HG03439 (cell line): ENCODE measurements at regions not wholly inside any gene's neighbourhood (a gene's known extent, or its start where the extent isn't known, plus 50 kb on each side); places are given as distances from the start of the nearest gene placed in this dataset.
"Not testable (repeated sequence)": the region's sequence is repeated elsewhere in the genome, so short reads cannot be mapped to it uniquely, and the experiment has no call there.

ENCODE experiments used
- ATAC-seq: cut with Tn5 transposase; IDR thresholded peaks from one replicate; pipeline ENCODE4 v1.9.1; 2021; ENCODE audit warnings: mild to moderate bottlenecking, moderate library complexity; ENCODE audit not compliant: unreplicated experiment

DNA sequence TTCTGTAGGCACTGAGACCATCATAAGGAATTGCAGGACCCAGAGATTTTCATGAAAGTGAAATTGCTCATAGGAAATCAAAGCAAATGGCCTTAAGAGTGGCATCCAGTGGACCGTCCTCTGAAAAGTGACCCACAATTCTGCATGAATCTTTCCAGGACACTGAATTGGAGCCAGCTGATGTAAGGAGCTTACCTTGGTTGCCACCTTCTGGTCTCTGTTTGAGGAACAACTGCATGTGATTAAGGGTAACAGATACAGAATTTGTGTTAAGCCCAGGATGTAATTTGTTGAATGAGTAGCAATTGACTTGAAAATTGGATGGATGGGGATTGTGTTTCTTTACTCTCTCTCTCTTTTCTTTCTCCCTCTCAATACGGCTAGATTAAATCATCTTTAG lies 49.9 kb upstream of the GAS1 start:
- ATAC-seq, result no peak

GRCh38 chr9:86997951-86998350 lies 50.6 kb upstream of the GAS1 start:
- ATAC-seq, result no peak

- ATAC-seq, result no peak
These were observed 55.2 kb upstream of the GAS1 start for GRCh38 chr9:87002517-87002916.

DNA sequence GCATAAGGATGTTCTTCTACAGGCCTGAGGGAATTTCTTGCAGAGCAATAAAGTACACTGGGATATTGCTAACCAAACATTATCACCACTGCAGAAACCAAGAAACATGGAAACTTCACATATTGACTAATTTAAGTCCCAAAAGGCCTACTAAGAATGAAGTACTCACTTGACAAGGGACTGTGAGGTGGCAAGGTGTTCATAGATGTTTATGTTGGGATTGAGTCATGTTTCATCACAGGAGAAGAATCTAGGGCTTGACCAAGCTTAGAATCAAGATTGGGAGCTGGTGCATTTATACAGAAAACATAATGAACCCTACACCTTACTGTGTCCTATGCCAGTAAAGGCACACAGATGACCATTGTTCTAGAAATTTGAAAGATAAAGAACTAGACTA lies 56.7 kb upstream of the GAS1 start:
- ATAC-seq, result no peak

- no peak for ATAC-seq
These were observed 59.6 kb upstream of the GAS1 start for GRCh38 chr9:87006956-87007355.

- no peak for ATAC-seq
These were observed 60.5 kb upstream of the GAS1 start for GRCh38 chr9:87007711-87008366.

DNA sequence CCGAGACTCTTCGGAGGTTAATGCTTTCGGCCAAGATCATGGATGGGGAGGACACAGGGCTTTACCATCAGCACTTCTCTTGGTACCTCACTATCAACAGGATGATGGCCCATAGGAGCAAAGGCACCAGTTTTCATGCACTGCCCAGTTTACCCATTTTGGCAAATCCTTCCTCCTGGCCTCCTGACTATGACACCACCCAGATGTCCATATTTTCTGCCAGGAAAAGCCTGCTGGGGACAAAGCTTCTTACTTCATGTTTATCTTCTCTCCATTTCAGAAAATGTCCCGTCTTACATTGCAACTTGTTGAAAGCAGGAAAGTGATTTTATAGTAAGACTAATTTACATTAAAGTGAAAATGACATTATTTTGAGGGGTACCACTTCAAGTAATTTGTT lies 61.4 kb upstream of the GAS1 start:
- no peak for ATAC-seq

GRCh38 chr9:87010626-87011025 lies 63.3 kb upstream of the GAS1 start:
- no peak for ATAC-seq

GRCh38 chr9:87011551-87011950 lies 64.2 kb upstream of the GAS1 start:
- no peak for ATAC-seq

DNA sequence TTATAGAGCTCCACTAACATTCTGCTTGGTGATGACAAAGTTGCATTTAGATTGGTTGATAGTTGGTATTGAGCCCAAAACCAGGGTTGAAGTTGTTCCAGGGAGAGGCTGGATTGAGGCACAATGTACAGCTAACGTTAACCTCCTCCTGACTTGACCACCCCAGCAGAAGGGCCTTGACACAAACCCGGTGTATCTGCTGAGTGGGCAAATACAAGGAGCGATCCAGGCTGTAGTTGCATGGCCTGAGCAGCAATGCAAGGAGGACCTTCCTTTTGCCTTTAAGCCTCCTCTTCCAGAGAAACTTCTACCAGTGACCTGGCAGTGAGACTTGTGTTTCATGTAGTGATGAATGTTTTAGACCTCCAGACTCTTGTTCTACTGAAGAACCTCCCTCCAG lies 66.2 kb upstream of the GAS1 start:
- ATAC-seq, result no peak

DNA sequence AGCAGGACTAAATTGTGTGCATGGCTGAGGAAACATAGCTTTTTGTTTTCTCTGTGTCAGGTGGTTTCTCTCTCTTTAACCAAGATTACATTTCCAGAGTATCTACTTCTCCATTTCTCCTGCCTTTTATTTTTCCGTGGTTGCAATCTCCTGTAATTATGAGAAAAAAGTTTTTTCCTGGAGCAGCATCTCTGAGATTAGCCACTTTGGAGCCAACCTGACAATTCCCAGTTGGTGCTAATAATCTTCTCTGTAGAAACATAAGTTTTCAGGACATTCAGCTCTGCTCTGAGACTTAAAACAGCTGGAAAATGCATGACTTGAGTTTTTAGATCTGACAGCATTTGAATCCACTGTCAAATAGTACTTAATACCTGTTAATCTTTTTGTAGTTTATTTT lies 67.1 kb upstream of the GAS1 start:
- ATAC-seq, result no peak

DNA sequence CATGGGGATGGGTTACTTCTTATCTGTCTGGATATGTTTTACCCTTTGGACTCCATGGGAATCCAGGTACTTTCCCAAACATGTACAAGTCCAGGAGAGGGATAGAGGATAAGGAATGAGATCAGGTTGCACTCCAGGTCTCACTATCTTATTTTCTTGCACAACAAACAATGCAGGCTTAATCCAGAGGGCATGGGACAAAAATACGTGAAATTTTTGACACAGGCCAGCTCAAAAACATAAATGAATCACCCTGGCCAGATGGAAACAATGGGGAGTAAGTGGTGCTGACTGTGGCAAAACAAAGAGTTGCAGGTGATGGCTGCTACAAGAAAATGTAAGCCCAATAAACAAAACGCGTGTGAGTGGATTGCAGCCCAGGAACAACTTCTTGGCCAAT lies 69.4 kb upstream of the GAS1 start:
- ATAC-seq, result no peak

GRCh38 chr9:87020169-87020950 lies 73.1 kb upstream of the GAS1 start:
- ATAC-seq, result no peak

DNA sequence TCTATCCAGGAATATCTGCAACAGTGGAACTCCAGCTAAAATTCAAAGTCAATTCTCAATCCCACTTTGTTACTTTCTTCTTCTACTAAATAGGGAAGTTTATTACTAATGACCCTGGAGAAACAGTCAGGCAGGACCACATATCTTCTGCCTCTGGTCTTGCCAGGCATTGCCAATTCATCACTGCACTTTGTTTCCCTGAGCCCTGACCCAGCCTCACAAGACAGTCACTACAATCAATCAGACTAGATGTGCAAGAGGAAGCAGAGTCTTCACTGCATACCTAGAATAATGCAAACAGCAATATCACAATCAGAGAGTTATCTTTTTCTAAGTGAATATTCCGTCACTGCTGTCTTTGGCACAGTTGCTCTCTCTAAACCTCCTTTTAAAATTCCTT lies 74.9 kb upstream of the GAS1 start:
- ATAC-seq, result no peak

GRCh38 chr9:87026204-87026603 lies 78.9 kb upstream of the GAS1 start:
- no peak for ATAC-seq

- not testable (repeated sequence) for ATAC-seq
These were observed 81.5 kb upstream of the GAS1 start for GRCh38 chr9:87028836-87029235.

- ATAC-seq, result no peak
These were observed 82.6 kb upstream of the GAS1 start for GRCh38 chr9:87029905-87030304.

GRCh38 chr9:87034841-87035240 lies 87.5 kb upstream of the GAS1 start:
- ATAC-seq, result no peak

GRCh38 chr9:87035879-87036278 lies 88.6 kb upstream of the GAS1 start:
- ATAC-seq, result no peak

DNA sequence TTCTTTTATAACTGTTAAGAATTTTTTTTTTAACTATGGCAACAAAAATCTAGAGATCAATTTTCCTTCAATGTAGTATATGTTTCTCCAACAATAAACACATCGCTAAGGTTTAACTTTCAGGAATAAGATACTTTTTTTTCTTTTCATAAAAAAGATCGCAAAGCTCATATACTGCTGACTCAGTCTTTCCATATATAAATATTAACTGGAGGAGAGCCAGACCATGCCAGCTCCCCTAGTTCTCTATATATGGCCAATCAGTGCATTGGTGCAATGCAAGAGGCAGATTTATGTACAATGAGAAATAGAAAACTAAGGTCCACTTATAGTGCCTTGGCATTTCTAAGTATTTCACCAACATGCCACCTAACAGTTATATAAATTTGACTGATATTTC lies 89.2 kb upstream of the GAS1 start:
- no peak for ATAC-seq

DNA sequence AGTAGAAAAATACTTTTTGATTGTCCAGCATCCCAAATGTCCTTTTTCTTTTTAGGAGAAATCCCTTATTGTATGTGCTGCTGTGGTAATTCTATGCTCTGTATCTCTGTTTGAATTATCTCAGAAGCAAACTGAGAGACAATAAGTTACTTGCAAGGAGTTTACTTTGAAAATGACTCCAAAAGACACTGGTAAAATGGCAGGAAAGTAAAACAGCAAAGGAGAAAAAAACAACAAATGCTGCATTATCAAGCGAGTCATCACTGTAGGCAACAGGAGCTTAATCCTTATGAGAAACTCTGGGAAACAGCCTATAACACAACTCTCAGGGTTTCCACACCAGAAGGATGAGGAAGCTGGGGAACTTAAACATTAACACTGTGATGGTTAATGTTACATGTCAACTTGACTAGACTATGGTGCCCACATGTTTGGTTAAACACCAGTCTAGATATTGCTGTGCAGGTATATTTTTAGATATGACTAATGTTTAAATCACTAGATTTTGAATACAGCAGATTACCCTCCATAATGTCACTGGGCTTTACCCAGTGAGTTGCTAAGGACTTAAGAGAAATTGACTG lies 92.6 kb upstream of the GAS1 start:
- no peak for ATAC-seq

GRCh38 chr9:87040410-87041009 lies 93.2 kb upstream of the GAS1 start:
- ATAC-seq, result no peak
